HG03103 (cell line): ENCODE measurements at regions not wholly inside any gene's neighbourhood (a gene's known extent, or its start where the extent isn't known, plus 50 kb on each side); places are given as distances from the start of the nearest gene placed in this dataset.
"Not testable (repeated sequence)": the region's sequence is repeated elsewhere in the genome, so short reads cannot be mapped to it uniquely, and the experiment has no call there.

Source experiments
- ATAC-seq: cut with Tn5 transposase; IDR thresholded peaks from one replicate; pipeline ENCODE4 v1.9.1; 2021; ENCODE audit warnings: low read depth; ENCODE audit not compliant: unreplicated experiment

DNA sequence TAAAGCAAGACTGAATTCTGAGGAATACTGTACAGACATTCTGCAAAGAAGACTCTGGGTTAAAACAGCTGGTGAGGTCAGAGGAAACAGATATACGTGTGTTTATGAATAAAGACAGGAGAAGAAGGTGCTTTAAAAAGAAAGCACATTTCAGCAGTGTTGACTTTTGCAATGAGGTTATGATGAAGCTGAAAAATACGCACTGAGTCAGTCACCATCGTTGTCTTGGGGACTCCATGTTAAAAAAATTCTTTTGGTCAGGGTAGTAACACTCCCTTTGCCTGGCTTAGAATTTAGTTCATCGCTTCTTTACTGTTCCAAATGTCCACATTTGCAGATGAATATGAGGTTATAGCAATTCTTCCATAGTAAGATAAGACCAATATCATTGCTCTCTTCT is 1049.0 kb downstream of the TSN start:
- no peak for ATAC-seq

DNA sequence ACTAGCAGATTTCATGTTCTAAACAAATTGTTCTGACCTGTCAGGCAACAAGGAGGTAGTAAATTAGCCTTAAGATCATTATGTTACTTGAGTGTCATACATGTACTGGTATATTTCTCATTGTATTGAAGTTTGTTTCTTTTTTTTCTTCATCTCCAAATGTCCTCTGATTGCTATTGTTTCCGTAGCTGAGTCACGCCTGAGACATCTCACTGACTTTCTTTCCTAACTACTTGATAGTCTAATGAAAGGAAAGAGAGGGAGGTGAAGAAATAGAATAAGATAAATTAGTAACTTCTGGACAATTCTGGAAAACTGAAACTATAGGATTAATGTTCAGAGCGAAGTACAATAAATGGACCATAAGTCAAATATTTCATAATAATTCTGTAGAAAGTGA is 1049.9 kb downstream of the TSN start:
- no peak for ATAC-seq

DNA sequence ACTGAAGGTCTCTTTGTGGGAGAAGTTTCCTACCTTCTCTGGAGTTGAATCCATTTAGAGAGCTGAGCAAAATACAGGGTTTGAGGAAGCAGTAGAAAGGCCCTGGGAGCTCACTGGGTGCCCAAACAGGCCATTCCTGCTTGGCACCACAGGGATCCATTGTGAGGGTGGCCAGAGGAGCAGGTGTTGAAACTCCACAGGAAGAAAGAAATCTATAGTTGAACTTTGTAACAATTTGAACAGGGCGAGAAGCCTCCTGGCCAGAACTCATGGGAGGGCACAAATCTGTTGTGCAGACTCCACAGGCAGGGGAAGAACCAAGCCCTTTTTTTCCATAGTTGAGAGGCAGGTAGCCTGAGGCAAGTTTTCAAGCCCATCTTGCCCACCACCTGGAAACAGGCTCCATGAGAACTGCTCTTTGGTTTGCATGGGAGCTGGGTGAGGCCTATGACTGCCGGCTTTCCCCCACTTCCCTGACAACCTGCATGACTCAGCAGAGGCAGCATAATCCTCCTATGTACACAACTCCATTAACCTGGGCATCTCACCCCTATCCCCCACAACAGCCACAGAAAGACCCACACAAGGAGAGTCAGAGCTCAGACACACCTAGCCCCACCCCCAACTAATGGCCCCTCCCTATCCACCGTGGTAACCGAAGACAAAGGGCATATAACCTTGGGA is 1053.0 kb downstream of the TSN start:
- no peak for ATAC-seq

DNA sequence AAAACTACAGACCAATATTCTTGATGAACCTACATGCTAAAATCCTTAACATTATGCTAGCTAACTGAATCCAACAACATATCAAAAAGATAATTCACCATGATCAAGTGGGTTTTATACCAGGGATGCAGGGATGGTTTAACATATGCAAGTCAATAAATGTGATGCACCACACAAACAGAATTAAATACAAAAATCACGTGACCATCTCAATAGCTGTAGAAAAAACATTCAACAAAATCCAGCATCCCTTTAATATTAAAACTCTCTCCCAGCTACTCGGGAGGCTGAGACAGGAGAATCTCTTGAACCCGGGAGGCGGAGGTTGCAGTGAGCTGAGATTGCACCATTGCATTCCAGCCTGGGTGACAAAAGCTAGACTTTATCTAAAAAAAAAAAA is 1056.8 kb downstream of the TSN start:
- not testable (repeated sequence) for ATAC-seq

DNA sequence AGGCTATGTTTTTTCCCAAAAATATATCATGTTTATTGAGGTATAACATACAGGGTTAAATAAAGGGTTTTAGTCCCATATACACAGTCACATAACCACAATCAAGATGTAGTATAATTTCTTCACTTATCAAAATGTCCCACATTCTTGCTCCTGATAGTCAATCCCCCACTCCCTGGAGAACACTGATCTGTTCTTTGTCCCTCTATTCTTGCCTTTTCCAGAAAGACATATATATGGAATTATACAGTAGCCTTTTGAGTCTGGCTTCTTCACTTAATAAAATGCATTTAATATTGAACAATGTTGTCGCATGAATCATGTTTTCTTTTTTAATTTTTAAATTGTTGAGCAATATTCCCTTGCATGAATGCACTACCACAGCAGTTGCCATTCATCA is 1059.7 kb downstream of the TSN start:
- no peak for ATAC-seq

DNA sequence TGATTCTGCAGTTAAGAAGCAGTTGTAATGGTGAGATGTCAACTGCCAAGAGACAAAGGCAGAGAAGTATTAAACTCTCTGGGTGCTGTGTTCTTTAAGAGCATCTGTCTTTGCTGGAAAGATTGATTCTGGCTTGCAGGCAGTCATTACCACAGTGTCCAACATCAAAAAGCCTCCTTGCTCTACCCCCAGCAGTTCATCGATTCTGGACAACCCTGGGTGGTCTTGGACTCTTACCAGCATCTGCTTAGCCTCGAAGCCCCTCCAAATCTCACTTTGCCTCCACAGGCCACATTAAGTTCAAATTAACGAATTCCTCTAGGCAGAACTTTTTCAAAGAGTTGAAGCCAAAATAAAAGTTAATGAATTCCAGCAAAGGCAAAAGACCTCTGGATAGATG is 1061.4 kb downstream of the TSN start:
- ATAC-seq: no peak

DNA sequence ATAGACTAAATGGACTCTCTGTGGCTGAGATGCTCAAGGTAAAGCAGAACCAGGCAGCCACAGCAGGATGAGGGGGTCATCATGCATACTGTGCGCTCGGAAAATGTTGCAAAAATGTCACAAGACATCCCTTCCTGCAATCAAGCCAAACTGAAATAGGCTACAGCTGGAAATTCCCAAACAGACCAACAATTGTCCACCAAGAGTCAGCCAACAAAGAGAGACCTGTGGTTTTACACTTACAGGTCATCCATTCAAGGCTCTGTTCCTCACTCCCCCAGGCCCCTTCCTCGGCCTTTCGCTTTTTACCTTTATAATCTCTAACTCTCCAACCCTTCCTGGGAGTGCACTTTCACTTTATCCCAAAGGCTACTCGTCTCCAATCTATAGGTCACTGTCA is 1066.9 kb downstream of the TSN start:
- no peak for ATAC-seq

DNA sequence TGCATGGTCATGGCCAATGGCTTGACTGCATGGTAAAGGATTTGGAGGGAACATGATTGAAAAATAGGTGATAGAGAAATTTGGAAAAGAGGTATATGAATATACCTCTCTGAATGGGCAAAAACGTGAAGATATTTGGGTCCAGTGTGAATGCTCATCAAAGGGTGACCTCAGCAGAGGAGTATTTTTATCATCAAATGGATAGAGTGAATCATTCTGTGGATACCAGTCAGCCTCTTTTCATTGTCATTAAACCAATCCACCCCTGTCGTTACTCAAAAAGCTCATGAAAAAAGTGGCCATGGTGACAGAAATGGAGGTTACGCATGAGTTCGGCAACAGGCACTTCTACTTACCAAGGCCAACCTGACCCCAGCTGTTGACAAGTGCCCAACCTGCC is 1074.7 kb downstream of the TSN start:
- no peak for ATAC-seq

DNA sequence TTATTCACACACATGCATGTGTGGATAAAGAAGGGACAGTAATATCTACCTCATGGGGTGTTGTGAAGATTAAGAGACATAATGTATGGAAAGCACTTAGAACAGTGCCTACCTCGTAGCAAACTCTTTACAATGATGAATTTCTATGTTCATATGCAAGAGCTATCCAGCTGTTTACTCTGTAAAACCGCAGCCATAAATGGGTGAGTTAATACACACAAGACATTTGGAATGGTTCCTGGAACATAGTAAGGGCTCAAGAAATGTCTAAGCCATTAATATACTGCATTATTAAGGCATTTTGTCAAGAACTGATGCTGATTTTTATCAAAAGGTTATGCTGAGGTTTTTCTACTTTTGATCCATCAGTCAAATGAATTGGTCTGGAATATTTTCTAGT is 1076.2 kb downstream of the TSN start:
- no peak for ATAC-seq

DNA sequence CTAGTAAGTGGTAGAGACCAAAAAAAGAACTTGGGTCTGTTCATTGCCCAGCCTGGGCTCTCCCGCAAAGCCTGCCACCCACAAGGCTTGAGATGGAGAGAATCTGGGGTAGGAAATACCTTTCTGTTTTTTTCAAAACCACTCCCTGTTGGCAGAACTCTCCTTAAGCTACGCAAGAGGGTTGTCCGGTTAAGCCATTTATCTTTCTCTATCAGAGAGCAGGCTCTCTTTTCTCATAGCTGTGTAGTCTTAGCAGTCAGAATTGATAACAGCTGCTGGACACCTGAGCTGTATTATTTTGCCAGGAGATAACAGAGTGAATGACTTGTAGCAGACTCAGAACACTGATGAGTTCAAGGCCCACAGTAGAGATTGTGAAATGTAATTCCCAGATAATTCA is 1088.1 kb downstream of the TSN start:
- ATAC-seq: no peak

DNA sequence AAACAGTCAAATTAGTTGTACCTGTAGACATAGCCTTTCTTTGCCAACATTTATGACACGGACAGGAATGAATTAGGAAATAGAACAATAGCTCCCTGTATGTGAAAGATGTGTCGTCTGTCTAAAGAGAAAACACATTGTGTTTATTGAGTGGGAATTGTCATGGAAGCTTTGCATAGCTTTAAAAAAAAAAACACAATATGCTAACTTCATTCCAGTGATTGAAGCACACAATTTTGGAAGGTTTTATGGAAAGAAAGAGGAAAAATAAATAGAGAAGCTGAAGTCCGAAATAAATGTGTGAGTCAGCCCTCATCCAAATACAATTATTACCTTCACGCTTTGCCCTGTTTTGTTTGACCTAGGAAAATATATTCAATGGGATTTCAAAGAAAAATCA is 1095.7 kb downstream of the TSN start:
- no peak for ATAC-seq

DNA sequence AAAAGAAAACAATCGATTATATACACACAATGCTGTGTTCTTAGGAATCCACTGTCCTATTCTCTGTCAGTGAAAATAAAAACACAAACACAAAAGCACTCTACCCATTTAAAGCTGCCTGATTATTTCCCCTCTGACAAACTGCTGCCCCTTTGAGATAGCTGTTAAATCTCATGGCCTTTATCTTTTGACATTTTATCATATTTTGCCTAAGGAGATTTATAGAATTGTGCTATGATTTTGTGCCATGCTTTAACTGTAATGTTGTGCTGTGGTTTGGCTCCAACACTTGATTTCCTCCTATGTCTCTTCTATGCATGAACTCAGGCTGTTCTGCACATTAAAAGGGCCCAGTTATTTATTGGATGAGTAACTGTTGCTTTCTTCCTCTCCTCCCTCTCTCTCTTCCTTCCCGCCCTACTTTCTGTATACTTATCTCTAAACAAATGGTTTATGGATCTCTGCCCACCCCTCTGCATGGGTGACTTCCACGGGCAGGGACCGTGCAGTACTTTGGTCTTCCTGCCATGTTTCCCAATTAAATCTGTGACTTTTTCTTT is 1096.6 kb downstream of the TSN start:
- no peak for ATAC-seq

DNA sequence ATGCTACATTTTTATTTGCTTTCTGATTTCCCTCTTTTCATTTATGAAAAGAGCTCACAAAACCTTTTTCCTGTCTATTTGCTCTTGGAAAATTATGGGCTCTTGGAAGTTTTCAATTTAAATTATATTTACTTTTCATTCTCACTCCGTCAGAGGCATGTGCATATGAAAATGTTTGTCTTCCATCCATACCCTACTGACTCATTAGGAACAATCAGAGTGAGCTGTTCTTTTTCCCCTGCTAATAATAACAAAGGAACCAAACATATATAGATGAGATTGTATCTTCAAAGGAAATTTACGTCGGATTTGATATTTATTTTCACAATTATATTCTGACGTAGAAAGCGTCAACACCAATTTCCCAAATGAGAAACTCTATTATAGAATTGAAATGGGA is 1101.2 kb downstream of the TSN start:
- no peak for ATAC-seq

DNA sequence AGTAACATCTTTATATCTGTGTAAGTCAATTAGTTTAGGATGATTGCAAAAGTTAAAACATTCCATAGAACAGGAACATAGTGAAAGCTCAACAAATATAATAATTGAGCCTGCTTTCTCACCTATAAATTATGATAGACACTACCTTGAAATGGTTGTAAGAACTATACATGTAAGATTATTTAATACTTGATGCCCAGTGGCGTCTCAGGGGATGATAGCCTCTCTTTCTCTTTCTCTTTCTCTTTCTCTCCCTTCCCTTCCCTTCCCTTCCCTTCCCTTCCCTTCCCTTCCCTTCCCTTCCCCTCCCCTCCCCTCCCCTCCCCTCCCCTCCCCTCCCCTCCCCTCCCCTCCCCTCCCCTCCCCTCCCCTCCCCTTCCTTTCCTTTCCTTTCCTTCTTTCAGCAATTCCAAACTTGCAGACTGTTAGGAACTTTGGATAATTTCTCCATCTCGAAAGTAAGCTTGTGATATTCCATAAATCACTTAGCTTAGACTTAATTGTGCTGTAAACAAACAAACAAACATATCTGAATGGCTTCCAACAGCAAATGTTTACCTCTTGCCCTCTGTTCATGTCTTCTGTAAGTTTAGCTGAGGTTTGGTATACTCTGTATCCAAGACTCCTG is 1102.7 kb downstream of the TSN start:
- ATAC-seq: no peak

DNA sequence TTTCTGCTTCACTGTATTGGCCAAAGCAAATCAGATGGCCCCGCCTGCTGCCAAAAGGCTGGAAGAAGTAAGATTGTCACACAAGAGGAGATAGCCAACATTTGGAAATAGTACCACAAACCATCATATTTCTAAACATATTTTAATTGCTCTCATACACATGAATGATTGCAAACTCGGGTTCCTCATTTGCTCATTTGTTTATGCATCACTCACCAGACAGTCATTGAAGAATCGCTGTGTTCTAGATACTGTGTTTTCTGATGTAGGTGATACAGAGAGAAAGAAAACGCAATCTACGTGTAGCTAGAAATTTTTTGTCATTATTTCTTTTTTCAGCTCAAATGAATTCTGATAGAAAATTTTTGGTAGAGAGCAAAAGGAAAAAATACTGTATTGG is 1103.4 kb downstream of the TSN start:
- ATAC-seq: no peak

DNA sequence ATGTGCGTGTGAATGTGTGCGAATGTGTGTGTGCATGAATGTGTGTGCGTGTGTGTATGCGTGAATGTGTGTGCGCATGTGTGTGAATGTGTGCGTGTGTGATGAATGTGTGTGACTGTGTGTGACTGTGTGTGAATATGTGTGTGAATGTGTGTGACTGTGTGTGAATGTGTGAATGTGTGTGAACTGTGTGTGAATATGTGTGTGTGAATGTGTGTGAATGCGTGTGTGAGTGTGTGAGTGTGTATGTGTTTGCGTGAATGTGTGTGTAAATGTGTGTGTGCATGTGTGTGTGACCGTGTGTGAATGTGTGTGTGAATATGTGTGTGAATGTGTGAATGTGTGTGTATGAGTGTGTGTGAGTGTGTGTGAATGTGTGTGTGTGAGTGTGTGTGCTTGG is 1103.8 kb downstream of the TSN start:
- no peak for ATAC-seq

DNA sequence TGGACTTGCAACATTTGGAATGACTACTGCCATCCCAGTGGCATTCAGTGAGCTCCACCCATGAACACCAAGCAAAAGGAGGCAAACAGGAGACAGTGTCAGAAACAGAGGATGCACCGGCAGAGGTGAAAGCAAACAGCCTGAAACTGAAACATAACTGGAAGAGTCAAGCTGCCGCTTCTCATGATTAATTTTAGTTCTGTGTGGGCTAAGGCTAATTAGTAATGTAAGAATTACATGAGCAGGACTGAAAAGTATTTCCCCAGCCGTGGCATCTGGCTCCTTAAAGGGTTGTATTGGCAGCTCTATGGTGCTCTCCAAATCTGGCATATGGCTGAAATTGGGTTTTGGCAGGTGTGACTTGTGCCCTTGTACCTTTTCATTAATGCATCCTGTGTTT is 1108.1 kb downstream of the TSN start:
- no peak for ATAC-seq

DNA sequence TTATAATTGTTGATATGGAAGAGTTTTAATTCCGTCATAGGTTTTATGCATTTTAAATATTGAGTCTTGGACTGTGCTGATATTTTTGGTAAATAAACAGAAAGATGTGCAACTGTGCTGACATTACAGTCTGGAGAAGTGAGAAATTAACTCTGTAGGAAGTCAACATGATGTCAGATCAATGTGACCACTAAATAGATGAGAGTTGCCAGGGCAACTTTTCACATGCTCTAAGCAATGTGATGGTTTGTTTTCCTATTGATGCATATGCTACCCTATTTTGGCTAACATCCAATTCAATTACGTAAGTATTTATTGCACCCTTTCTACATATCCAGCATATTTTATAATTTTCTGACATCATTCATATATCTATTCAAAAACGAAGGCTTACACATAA is 1109.3 kb downstream of the TSN start:
- no peak for ATAC-seq

DNA sequence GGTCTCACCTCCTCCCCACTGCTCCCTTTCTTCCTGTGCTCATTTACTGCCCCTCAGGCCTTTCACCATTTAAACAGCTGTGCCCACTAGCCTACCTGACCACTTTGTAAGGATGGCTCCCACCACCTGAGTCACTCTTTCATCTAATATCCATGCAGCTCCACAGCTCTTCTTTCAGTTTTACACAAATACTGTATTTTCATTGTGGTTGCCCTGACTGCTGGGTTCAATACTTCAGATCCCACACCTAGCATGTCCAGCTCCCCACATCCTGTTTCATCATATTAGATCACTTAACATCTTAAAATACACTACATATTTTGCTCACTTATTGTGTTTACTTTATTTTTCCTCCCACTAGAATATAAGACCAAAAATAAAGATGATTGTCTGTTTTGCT is 1110.6 kb downstream of the TSN start:
- ATAC-seq: no peak

DNA sequence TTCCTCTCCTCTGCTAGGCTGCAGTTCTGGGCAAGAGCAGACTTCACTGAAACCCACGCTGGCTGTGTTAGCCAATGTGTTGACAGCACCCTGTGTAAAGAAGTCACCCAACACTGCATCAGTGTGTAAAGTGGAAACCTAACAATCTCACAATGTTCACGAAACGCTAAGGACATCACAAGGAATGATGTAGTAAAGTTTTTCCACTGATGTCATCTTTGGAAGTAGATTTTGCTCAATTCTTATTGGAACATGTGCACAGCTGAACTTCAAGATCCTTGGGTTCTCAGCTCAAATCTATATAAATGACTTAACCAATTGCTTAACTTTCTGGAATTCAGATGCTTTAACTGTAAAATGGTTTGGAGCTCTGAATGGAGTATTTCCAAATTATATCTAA is 1112.5 kb downstream of the TSN start:
- no peak for ATAC-seq

DNA sequence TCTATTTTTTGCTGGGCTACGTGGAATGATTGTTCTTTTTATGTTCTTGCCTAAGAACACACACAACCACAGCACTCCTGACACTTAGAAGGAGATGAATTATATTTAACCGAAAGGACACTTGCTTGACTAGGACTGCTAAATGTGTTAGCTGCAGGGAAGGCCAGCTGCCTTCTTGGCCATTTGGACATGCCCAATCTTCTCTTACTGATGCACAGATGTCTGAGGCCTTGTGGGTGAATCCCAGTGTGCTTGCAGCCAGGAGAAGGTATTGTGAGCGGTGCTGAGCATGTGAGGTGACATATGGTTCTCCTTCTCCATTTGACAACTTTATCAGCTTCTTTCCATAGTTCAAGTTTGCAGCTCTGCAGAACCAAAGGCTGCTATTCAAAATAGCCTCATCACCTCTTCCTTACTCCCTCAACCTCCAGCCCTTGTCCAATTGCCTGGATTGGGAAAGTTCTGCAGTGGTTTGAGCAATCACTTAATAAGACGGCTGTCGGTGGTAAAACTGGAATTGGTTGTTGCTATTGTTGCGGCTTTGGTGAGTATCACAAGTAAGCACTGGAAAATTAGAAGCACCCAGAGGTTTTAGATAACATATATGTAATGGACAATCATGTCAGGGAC is 1113.3 kb downstream of the TSN start:
- no peak for ATAC-seq

DNA sequence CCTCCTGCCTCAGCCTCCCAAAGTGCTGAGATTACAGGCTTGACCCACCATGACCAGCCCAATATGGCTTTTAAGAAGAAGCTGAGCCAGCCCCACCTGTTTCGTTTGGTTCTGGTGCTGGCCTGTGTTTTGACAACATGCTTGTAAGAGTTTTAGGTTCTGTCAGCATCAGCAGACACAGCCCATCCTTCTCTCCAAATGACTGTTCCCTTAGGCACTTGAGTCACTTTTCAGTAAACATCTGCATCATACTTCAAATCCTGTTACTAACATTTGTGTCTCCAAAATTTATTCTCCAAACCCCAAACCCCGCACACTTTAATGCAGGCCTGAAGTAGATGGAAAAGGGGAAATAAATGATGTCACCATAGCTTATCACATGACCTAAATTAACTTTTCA is 1118.5 kb downstream of the TSN start:
- ATAC-seq: no peak
